Islet of Langerhans (tissue), 1 donor: ENCODE measurements at regions not wholly inside any gene's neighbourhood (a gene's known extent, or its start where the extent isn't known, plus 50 kb on each side); places are given as distances from the start of the nearest gene placed in this dataset.

ENCODE experiments used
- FAIRE-seq: peaks from one replicate; lab custom pipeline; 2011; peaks lifted over from hg19 to GRCh38; lab: Jason Lieb, UNC

- no peak for FAIRE-seq
Observed at GRCh38 chr18:37619964-37620363, 54.4 kb upstream of the CELF4 start.

DNA sequence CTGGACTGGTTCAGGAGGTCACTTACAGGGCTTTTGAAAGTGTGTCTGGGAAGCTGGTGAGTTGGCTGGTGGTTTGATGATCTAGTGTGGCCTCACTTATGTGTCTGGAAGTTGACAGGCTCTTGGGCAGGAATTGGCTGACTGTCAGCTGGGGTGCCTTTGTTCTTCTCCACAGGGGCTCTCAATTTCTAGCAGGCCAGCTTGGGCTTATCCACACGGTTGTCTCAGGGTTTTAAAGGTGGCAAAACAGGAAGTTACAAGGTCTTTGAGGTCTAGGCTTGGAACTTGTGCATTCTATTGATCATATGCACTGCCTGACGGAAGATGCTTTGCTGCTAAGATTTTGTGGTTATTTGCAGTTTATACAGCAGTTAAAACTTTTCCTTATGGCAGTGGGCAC, 52.0 kb upstream of the CELF4 start:
- FAIRE-seq = no peak
